ENCODE measurements at regions not wholly inside any gene's neighbourhood (a gene's known extent, or its start where the extent isn't known, plus 50 kb on each side); places are given as distances from the start of the nearest gene placed in this dataset.

DNA sequence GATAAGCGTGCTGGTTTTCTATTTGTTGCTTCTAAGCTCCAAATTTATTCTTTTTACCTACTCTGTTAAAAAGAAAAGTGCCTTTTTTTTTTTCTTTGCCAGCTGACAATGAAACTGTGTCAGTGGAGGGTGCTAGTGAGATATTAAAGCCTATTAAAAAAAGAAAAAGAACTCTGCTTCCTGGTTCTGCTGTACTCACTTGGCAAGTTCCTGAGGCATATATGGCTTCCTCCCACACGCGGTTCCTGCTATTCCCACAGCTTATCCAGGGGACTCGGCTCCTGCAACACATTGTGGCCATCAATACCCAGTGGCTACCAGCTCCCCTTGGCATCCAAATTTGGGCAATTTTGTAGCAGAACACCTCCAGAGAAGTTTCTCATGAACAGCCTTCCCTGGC is 1977.7 kb upstream of the CDH9 start:
- DNase-seq (ENCODE audit: low read depth in 1 of 2, low spot score in 1 of 2) = no peak
- no peak overlapping the region for H3K4me3 ChIP-seq (replicated peaks; ENCODE audit: insufficient read depth, low read length)
- H3K27ac ChIP-seq (replicated peaks) = no peak overlapping the region
- no peak for TF ChIP-seq GABPA (IDR thresholded peaks at IDR 0.05; ENCODE audit: low read depth)
- TF ChIP-seq SPI1 (IDR thresholded peaks at IDR 0.05; ENCODE audit: borderline replicate concordance, low read depth) = no peak
- TF ChIP-seq, protein P1, sequence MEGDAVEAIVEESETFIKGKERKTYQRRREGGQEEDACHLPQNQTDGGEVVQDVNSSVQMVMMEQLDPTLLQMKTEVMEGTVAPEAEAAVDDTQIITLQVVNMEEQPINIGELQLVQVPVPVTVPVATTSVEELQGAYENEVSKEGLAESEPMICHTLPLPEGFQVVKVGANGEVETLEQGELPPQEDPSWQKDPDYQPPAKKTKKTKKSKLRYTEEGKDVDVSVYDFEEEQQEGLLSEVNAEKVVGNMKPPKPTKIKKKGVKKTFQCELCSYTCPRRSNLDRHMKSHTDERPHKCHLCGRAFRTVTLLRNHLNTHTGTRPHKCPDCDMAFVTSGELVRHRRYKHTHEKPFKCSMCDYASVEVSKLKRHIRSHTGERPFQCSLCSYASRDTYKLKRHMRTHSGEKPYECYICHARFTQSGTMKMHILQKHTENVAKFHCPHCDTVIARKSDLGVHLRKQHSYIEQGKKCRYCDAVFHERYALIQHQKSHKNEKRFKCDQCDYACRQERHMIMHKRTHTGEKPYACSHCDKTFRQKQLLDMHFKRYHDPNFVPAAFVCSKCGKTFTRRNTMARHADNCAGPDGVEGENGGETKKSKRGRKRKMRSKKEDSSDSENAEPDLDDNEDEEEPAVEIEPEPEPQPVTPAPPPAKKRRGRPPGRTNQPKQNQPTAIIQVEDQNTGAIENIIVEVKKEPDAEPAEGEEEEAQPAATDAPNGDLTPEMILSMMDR (IDR thresholded peaks at IDR 0.05; ENCODE audit: insufficient read depth, low read length) = no peak
- TF ChIP-seq POLR2AphosphoS5 (IDR thresholded peaks at IDR 0.05; ENCODE audit: low read depth) = no peak
- TF ChIP-seq, protein P2, sequence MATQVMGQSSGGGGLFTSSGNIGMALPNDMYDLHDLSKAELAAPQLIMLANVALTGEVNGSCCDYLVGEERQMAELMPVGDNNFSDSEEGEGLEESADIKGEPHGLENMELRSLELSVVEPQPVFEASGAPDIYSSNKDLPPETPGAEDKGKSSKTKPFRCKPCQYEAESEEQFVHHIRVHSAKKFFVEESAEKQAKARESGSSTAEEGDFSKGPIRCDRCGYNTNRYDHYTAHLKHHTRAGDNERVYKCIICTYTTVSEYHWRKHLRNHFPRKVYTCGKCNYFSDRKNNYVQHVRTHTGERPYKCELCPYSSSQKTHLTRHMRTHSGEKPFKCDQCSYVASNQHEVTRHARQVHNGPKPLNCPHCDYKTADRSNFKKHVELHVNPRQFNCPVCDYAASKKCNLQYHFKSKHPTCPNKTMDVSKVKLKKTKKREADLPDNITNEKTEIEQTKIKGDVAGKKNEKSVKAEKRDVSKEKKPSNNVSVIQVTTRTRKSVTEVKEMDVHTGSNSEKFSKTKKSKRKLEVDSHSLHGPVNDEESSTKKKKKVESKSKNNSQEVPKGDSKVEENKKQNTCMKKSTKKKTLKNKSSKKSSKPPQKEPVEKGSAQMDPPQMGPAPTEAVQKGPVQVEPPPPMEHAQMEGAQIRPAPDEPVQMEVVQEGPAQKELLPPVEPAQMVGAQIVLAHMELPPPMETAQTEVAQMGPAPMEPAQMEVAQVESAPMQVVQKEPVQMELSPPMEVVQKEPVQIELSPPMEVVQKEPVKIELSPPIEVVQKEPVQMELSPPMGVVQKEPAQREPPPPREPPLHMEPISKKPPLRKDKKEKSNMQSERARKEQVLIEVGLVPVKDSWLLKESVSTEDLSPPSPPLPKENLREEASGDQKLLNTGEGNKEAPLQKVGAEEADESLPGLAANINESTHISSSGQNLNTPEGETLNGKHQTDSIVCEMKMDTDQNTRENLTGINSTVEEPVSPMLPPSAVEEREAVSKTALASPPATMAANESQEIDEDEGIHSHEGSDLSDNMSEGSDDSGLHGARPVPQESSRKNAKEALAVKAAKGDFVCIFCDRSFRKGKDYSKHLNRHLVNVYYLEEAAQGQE (IDR thresholded peaks at IDR 0.05; ENCODE audit: insufficient replicate concordance, low read depth) = no peak
- no peaks in the 10 kb centered on the region for H3K27me3 ChIP-seq (ENCODE audit: insufficient read depth, poor library complexity, severe bottlenecking)

DNA sequence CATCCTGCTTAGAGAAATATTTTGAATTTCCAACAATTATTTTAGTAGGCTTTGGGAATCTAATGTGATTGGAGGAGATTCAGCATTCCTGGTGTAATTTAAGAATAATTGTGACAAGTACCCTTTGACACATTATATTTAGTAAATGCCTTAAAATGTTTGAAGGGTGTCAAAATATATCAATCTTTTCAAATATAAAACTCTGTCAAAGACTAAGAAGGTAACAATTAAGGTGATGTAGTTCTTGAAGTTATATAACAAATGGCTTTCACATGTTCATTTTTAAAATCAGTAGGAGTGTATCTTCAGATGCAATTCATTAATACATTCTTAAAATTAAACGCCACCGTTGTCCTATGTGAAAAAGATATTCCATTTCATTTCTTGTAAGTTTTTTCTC is 1977.1 kb upstream of the CDH9 start:
- no peak for DNase-seq (ENCODE audit: low read depth in 1 of 2, low spot score in 1 of 2)
- Histone ChIP-seq H3K27me3 (ENCODE audit: insufficient read depth, poor library complexity, severe bottlenecking) (no peaks in the 10 kb centered on the region), H3K4me3 (replicated peaks; ENCODE audit: insufficient read depth, low read length) (no peak overlapping the region), H3K27ac (replicated peaks) (no peak overlapping the region)
- TF ChIP-seq SPI1 (IDR thresholded peaks at IDR 0.05; ENCODE audit: borderline replicate concordance, low read depth) = no peak
- no peak for TF ChIP-seq GABPA (IDR thresholded peaks at IDR 0.05; ENCODE audit: low read depth)
- no peak for TF ChIP-seq POLR2AphosphoS5 (IDR thresholded peaks at IDR 0.05; ENCODE audit: low read depth)
- TF ChIP-seq, protein P1 (IDR thresholded peaks at IDR 0.05; ENCODE audit: insufficient read depth, low read length) = no peak
- TF ChIP-seq, protein P2 (IDR thresholded peaks at IDR 0.05; ENCODE audit: insufficient replicate concordance, low read depth) = no peak

DNA sequence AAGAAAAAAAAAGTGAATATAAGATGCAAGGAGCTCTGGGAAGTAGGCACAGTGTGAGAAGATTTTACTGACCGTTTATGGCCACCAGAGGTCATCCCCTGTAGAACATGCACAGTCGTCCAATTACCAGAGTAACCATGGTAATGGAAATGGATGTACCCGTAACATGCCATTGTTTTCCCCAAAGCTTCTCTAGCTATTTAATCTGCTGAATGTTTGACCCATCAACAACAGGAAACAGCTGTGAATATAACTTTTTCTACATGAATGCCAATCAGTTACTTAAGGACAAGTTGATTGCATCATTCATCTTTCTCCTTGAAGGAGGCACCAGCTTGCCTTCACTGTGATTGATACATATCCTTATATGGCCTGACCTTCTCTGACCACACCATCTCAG is 1967.0 kb upstream of the CDH9 start:
- Histone ChIP-seq H3K27ac (replicated peaks) (no peak overlapping the region), H3K27me3 (ENCODE audit: insufficient read depth, poor library complexity, severe bottlenecking) (no peaks in the 10 kb centered on the region), H3K4me3 (replicated peaks; ENCODE audit: insufficient read depth, low read length) (no peak overlapping the region)
- TF ChIP-seq, protein P2 (IDR thresholded peaks at IDR 0.05; ENCODE audit: insufficient replicate concordance, low read depth) = no peak
- TF ChIP-seq SPI1 (IDR thresholded peaks at IDR 0.05; ENCODE audit: borderline replicate concordance, low read depth) (no peak), GABPA (IDR thresholded peaks at IDR 0.05; ENCODE audit: low read depth) (no peak), POLR2AphosphoS5 (IDR thresholded peaks at IDR 0.05; ENCODE audit: low read depth) (no peak)
- TF ChIP-seq, protein P1 (IDR thresholded peaks at IDR 0.05; ENCODE audit: insufficient read depth, low read length) = no peak
- DNase-seq (ENCODE audit: low read depth in 1 of 2, low spot score in 1 of 2) = no peak

All from HL-60 (cell line).